ENCODE measurements at regions not wholly inside any gene's neighbourhood (a gene's known extent, or its start where the extent isn't known, plus 50 kb on each side); places are given as distances from the start of the nearest gene placed in this dataset.
A peak's percentile ranks its signal among the peaks of the same experiment; 100 is the strongest.
"Not testable (repeated sequence)": the region's sequence is repeated elsewhere in the genome, so short reads cannot be mapped to it uniquely, and the experiment has no call there.

GRCh38 chr4:3949916-3950315 lies 183.7 kb downstream of the ADRA2C start:
- not testable (repeated sequence) for DNase-seq (ENCODE audit: low read depth in 4 of 4, low spot score in 2 of 4)

- DNase-seq (ENCODE audit: low read depth in 4 of 4, low spot score in 2 of 4) = not testable (repeated sequence)
These were observed 186.4 kb downstream of the ADRA2C start for GRCh38 chr4:3952443-3953139.

DNA sequence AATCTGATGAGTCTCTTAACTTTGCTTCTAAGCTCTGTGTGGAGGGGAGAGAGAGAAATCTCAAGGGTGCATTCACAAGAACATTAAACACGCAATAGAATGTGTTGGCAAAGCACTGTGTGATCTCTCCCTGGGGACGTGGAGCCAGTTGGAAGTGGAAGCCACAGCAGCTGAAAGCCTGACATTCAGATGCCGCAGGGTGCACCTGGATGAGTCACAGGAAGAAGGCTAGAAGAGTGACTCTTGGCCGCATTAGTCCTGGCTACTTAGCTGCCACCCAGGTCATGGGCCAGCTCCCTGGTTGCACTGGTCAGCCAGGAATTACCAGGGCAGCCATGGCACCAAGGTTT lies 186.9 kb downstream of the ADRA2C start:
- DNase-seq (ENCODE audit: low read depth in 4 of 4, low spot score in 2 of 4) = not testable (repeated sequence)

- DNase-seq (ENCODE audit: low read depth in 4 of 4, low spot score in 2 of 4) = not testable (repeated sequence)
These were observed 188.5 kb downstream of the ADRA2C start for GRCh38 chr4:3954540-3955320.

GRCh38 chr4:3955321-3956164 lies 189.4 kb downstream of the ADRA2C start:
- peak; percentile 87 to 93 (median 88) for DNase-seq (ENCODE audit: low read depth in 4 of 4, low spot score in 2 of 4)

DNA sequence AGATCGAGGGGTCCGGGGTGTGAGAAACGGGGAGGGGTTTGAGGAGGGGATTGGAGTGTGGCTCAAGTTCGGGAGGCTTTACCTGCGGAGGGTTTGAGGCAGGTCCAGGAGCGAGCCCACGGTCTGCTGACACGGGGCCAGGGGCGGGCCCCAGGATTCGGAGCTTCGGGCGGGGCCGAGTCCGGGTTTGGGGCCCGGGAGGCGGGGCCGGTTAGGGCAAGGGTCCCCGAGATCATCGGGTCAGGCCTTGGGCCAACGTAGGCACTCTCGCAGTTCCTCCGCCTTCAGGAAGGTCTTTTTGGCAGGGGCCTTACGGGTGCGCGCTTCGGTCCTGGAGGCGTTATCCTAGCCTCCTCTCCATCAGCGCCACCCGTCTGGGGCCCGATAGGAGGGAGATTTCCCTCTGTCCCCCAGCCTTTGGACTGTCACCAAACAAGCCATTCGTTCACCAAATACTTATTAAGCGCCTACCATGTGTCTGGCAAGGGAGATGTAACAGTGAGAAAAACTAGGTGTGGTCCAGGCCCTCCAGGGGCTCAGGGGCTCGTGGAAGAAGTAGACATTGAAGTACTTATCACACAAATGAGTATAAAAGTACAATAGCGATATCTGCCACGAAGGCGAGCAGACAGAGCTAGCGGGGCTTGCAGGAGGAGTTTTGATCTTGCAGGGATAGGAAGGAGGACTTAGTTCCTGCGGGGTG lies 190.1 kb downstream of the ADRA2C start:
- DNase-seq (ENCODE audit: low read depth in 4 of 4, low spot score in 2 of 4) = not testable (repeated sequence)

DNA sequence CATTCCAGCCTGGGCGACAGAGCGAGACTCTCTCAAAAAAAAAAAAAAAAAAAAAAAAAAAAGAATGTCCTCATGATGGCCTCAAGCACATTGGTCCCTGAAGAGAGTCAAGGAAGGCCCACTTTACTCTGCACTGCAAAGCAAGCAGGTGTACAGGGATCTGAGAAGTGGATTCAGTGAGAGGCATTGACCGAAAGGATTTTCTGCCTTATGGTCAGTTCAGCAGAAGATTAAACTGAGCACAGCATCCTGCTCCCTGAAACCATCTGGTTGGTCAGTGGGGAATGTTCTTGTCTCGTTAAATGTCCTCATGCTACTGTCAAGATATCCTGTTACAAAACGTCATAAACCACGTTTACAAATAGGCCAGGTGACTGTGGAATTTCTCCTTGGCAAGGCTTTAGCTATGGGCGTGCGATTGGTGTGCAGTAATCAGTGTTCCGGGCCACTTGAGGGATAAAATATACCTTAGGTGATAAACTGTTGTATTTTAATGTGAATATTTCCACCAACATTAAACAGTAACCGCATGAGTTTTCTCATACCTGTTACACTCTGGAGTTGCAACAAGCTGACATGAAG lies 195.0 kb downstream of the ADRA2C start:
- not testable (repeated sequence) for DNase-seq (ENCODE audit: low read depth in 4 of 4, low spot score in 2 of 4)

DNA sequence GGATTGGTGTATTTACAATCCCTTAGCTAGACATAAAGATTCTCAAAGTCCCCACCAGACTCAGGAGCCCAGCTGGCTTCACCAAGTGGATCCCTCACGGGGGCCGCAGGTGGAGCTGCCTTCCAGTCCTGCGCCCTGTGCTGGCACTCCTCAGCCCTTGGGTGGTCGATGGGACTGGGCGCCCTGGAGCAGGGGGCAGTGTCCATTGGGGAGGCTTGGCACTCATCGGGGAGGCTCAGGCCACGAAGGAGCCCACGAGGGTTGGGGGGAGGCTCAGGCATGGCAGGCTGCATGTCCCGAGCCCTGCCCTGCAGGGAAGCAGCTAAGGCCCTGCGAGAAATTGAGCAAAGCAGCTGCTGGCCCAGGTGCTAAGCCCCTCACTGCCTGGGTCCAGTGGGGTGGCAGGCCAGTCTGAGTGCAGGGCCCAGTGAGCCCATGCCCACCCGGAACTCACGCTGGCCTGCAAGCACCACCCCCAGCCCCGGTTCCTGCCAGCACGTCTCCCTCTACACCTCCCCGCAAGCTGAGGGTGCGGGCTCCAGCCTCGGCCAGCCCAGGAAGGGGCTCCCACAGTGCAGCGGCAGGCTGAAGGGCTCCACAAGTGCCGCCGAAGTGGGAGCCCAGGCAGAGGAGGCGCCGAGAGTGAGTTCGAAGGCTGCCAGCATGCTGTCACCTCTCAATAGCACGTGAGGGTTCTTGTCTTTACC lies 198.5 kb downstream of the ADRA2C start:
- not testable (repeated sequence) for DNase-seq (ENCODE audit: low read depth in 4 of 4, low spot score in 2 of 4)

- DNase-seq (ENCODE audit: low read depth in 4 of 4, low spot score in 2 of 4) = not testable (repeated sequence)
These were observed 201.0 kb downstream of the ADRA2C start for GRCh38 chr4:3967204-3967603.

- not testable (repeated sequence) for DNase-seq (ENCODE audit: low read depth in 4 of 4, low spot score in 2 of 4)
These were observed 206.4 kb downstream of the ADRA2C start for GRCh38 chr4:3972626-3973025.

- DNase-seq (ENCODE audit: low read depth in 4 of 4, low spot score in 2 of 4) = not testable (repeated sequence)
These were observed 207.5 kb downstream of the ADRA2C start for GRCh38 chr4:3973581-3974200.

DNA sequence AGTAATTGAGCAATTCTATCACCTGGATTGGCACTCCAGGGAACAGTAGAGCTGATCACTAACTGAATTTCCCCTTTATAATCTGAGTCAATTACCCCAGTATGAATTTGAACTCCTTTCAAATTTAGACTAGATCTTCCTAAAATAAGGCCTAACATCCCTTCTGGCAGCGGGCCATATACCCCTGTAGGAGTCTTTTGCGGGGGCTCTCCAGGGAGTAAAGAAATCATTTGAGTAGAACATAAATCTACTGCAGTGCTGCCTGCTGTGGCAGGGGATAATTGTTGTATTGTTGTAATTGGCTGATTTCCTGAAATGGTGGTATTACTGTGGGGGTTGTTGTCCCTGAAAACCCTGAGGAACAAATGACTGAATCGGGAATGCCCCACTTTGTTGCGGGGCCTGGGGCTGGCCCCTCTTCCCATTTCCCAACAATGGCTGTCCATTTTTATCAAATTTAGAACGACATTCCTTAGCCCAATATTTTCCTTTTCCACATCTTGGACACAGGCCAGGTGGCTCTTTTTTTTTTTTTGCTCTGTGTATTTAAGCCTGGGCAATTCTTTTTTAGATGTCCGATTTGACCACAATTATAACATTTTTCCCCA lies 217.4 kb downstream of the ADRA2C start:
- peak in 1 of 4 donors; percentile 0 for DNase-seq (ENCODE audit: low read depth in 4 of 4, low spot score in 2 of 4)

DNA sequence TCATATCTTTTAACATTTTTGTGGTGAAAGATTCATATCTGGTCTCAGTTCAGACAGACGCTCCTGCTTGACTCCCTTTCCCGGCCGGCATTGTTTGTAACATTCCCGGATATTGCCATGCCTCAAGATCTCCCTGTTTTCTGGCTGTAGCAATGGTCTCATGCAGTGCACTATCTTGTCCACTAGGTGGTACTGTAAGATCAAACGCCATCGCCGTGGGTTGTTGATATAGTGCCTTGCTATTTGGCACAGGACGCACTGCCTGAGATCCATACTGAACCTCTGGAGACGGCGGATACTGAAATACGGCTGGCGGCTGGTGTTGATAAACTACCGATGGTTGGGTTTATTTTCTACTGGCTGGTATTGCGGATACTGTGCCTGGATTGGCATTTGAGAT lies 218.6 kb downstream of the ADRA2C start:
- not testable (repeated sequence) for DNase-seq (ENCODE audit: low read depth in 4 of 4, low spot score in 2 of 4)

- DNase-seq (ENCODE audit: low read depth in 4 of 4, low spot score in 2 of 4) = not testable (repeated sequence)
These were observed 220.2 kb downstream of the ADRA2C start for GRCh38 chr4:3986412-3986811.

DNA sequence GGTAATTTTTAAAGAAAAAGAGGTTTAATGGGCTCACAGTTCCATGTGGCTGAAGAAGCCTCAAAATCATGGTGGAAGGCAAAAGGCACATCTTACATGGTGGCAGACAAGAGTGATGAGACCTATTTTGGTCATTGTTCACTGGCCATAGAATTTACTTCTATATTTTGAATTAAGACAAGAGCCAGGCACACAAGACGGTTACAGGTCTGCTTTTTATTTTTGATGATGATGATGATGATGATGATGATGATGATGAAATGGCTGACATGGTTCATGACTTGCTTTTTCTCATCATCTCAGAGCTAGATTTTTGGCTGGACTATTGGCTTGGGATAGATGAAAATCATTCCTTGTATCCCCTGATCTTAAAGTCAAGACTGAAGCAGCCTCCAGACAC lies 229.3 kb downstream of the OTOP1 start:
- not testable (repeated sequence) for DNase-seq (ENCODE audit: low read depth in 4 of 4, low spot score in 2 of 4)

GRCh38 chr4:4004036-4004435 lies 222.7 kb downstream of the OTOP1 start:
- not testable (repeated sequence) for DNase-seq (ENCODE audit: low read depth in 4 of 4, low spot score in 2 of 4)

GRCh38 chr4:4004702-4005101 lies 222.0 kb downstream of the OTOP1 start:
- DNase-seq (ENCODE audit: low read depth in 4 of 4, low spot score in 2 of 4) = not testable (repeated sequence)

- not testable (repeated sequence) for DNase-seq (ENCODE audit: low read depth in 4 of 4, low spot score in 2 of 4)
These were observed 220.4 kb downstream of the OTOP1 start for GRCh38 chr4:4006356-4006755.

- DNase-seq (ENCODE audit: low read depth in 4 of 4, low spot score in 2 of 4) = not testable (repeated sequence)
These were observed 207.7 kb downstream of the OTOP1 start for GRCh38 chr4:4019071-4019470.
